ENCODE measurements at regions not wholly inside any gene's neighbourhood (a gene's known extent, or its start where the extent isn't known, plus 50 kb on each side); places are given as distances from the start of the nearest gene placed in this dataset.

DNA sequence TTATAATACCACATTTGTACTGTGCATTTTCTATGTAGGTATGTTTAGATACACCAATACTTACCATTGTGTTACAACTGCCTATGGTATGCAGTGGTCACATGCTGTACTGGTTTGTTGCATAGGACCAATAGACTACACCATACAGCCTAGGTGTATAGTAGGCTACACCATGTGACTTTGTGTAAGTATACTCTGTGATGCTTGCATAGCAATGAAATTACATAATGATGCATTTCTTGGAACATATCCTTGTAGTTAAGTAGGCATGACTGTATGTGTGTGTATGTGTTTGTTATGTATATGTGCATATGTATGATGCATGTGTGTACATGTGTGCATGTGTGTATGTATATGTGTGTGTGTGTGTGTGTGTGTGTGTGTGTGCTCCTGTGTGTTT lies 157.6 kb downstream of the TDRD15 start:
- no peak for ATAC-seq (ENCODE audit: low FRiP score)
- no peak for DNase-seq (ENCODE audit: low spot score)
- TF ChIP-seq, protein P1, sequence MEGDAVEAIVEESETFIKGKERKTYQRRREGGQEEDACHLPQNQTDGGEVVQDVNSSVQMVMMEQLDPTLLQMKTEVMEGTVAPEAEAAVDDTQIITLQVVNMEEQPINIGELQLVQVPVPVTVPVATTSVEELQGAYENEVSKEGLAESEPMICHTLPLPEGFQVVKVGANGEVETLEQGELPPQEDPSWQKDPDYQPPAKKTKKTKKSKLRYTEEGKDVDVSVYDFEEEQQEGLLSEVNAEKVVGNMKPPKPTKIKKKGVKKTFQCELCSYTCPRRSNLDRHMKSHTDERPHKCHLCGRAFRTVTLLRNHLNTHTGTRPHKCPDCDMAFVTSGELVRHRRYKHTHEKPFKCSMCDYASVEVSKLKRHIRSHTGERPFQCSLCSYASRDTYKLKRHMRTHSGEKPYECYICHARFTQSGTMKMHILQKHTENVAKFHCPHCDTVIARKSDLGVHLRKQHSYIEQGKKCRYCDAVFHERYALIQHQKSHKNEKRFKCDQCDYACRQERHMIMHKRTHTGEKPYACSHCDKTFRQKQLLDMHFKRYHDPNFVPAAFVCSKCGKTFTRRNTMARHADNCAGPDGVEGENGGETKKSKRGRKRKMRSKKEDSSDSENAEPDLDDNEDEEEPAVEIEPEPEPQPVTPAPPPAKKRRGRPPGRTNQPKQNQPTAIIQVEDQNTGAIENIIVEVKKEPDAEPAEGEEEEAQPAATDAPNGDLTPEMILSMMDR (IDR thresholded peaks at IDR 0.05): no peak

DNA sequence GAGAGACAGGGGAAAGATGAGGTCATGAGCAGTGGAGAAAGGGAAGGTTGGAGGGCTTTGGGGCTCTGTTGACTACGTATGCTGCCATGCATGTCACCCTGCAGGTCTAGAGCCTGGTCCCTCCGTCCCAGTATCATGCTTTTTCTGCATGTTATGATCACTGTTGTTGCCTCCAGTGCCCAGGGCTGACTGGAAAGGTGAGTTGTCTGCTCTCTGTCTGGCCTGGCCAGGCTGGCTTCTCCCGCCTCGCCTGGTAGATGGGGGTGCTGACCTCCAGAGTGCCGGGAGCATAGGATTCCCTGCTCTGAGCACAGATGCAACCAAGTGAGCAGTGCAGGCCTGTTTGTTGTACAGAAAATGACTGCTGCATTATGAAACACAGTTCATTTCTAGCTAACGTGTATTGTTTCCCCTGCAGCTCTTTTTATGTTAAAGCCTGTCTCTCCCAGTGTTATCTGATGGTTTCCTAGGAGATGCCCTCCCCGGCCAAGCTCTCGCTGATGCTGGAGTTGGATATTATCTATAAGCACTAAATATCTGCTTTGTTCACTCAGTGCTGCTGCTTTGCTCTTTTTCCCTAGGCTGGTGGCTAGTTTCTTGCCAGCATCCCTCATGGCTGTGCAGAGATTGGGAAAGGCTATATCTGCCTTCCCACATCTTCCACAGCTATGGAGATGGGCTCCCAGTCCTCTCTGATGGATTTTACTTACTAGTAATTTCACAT lies 158.2 kb downstream of the TDRD15 start:
- TF ChIP-seq, protein P1 (IDR thresholded peaks at IDR 0.05): no peak
- ATAC-seq (ENCODE audit: low FRiP score) (no peak), DNase-seq (ENCODE audit: low spot score) (no peak)

DNA sequence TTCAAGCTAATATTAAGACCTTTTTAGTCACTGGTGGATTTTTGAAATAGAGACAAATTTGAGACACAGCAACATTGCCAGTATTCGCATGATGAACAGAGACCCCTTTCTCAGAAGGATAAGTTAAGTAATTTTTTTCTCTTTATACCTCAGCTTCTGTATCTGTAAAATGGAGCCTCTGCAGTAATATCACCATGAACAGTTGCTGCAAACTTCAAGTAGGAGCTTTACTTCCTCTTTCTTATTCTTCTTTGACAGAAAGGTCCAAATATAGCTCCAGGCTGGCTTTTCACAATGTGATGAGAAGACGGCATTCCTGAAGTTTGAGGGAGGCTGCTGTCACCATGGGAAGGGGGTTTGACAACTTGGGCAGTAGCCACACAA lies 158.7 kb downstream of the TDRD15 start:
- no peak for DNase-seq (ENCODE audit: low spot score)
- no peak for ATAC-seq (ENCODE audit: low FRiP score)
- TF ChIP-seq, protein P1 (IDR thresholded peaks at IDR 0.05): no peak

DNA sequence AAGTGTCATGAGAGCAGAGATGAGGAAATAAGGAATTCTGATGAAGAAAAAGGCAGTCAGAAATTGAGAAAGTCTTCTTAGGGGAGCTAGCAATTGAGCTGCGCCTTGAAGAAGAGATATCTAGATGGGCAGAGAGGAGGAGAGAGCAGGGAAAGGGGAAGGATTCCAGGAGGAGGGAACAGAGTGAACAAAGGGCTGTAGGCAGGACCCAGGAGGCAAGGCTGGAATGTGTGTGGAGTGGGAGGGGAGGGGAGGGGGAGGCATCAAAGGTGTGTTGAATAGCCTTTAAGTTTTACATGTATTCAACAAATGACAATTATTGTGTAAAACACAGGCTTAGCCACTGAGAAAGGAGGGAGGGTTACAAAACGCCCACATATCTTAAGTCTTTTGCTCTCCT lies 164.5 kb downstream of the TDRD15 start:
- TF ChIP-seq, protein P1 (IDR thresholded peaks at IDR 0.05): no peak
- no peak for DNase-seq (ENCODE audit: low spot score)
- no peak for ATAC-seq (ENCODE audit: low FRiP score)

DNA sequence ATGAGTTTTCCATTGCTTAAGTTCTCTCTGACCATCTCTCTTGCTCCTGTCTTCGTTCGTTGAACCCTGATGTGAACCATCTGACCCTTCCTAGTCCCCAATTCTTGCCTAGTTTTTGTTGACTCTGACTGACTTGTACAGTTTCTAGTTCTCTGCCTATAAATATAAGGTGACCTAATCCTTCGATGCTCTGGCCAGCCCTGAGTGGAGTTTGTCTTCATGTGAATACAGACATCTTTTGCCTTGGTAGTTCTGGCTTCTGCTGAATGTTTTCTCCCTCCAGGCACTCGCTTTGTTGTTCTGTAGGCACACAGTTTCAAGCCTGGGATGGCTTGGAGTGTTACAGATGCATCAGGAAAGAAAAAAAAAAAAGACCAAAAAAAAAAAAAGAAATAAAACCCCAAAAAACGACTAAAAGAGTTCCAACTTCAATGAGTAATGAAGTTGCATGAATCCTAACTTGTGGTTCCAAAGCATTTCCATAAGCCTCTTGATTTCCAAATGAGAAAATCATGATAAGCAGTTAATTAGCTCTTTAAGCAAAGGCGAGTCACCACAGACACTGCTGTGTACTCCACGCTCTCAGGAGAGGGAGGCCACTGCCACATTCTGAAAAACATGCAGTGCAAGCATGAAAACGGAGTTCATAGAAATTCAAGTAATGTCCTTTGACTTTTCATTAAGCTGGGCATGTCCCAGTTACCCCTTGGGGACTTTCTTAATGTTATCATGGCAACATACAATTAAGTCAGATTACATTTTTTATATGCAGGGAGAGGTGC lies 165.2 kb downstream of the TDRD15 start:
- DNase-seq (ENCODE audit: low spot score): no peak
- TF ChIP-seq, protein P1 (IDR thresholded peaks at IDR 0.05): no peak
- ATAC-seq (ENCODE audit: low FRiP score): no peak

DNA sequence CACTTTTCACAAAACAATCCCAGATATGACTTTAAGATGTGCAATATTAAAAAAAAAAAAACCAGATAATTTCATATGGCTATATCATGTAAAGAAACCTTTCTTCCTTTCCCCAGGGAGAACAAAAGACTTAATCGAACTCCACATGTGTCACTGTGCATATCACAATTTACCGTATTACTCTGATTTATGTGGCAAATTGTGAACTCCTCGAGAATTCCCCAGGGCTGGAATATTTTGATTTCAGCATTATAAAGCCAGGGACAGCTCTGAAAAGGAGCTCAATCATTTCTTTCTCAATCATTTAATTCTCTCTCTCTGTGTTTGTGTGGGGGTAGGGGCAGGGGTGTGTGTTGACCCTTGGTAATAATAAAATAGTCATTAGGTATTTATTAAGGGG lies 165.8 kb downstream of the TDRD15 start:
- TF ChIP-seq, protein P1 (IDR thresholded peaks at IDR 0.05): no peak
- DNase-seq (ENCODE audit: low spot score) (no peak), ATAC-seq (ENCODE audit: low FRiP score) (no peak)

DNA sequence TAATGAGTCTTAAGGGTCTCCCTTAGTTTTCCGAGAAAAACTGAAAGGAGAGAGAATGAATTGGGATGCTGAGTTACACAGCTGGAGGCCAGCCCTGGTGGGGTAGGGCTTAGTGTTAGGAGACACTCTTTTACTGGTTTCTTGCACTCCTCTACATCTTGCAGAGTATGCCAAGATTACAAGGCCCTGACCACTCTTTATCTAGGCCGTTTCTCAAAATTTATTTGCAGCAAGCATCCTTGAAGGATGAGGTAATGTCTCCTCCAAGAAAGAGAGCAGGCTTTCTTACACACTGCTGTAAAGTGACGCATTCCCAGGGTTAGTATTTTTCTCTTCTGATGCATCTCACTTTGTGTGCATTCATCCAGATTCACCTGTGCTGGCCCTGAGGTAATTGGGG lies 166.2 kb downstream of the TDRD15 start:
- DNase-seq (ENCODE audit: low spot score) (no peak), ATAC-seq (ENCODE audit: low FRiP score) (no peak)
- TF ChIP-seq, protein P1 (IDR thresholded peaks at IDR 0.05): no peak

All from omental fat pad (tissue), 3 donors.